ENCODE measurements at regions not wholly inside any gene's neighbourhood (a gene's known extent, or its start where the extent isn't known, plus 50 kb on each side); places are given as distances from the start of the nearest gene placed in this dataset.

- TF ChIP-seq GABPA (IDR thresholded peaks at IDR 0.05; ENCODE audit: low read depth) = no peak
- TF ChIP-seq CTCF (IDR thresholded peaks at IDR 0.05) = no peak
- no peak for TF ChIP-seq USF2 (IDR thresholded peaks at IDR 0.05; ENCODE audit: borderline replicate concordance, low read depth, low read length)
- no peak for TF ChIP-seq FOXM1 (IDR thresholded peaks at IDR 0.05; ENCODE audit: low read depth)
- no peak for TF ChIP-seq POLR2AphosphoS5 (IDR thresholded peaks at IDR 0.05; ENCODE audit: low read depth, low read length)
- TF ChIP-seq RAD21 (IDR thresholded peaks at IDR 0.05; ENCODE audit: low read length) = no peak
- TF ChIP-seq EZH2phosphoT487 (IDR thresholded peaks at IDR 0.05; ENCODE audit: borderline replicate concordance, low read depth) = no peak
- no peak for TF ChIP-seq NRF1 (IDR thresholded peaks at IDR 0.05; ENCODE audit: low read depth, low read length)
- TF ChIP-seq SIN3A (IDR thresholded peaks at IDR 0.05; ENCODE audit: borderline replicate concordance, low read depth, low read length) = no peak
- no peak for TF ChIP-seq SMC3 (IDR thresholded peaks at IDR 0.05; ENCODE audit: low read depth, low read length)
- no peak for TF ChIP-seq EP300 (IDR thresholded peaks at IDR 0.05; ENCODE audit: borderline replicate concordance in 1 of 2, low read depth in 1 of 2, low read length in 1 of 2)
- no peak for TF ChIP-seq YY1 (IDR thresholded peaks at IDR 0.05; ENCODE audit: low read depth)
- TF ChIP-seq FOSL2 (IDR thresholded peaks at IDR 0.05; ENCODE audit: borderline replicate concordance, low read depth) = no peak
Observed at GRCh38 chr10:28147706-28148105, 148.8 kb upstream of the ODAD2 start.
